Hippocampal formation (tissue), 2 donors: ENCODE measurements at regions not wholly inside any gene's neighbourhood (a gene's known extent, or its start where the extent isn't known, plus 50 kb on each side); places are given as distances from the start of the nearest gene placed in this dataset.

ENCODE experiments used
- DNase-seq, 2 donors: peaks; one replicate each; lab custom pipeline; 2025; lab: John Stamatoyannopoulos, UW

DNA sequence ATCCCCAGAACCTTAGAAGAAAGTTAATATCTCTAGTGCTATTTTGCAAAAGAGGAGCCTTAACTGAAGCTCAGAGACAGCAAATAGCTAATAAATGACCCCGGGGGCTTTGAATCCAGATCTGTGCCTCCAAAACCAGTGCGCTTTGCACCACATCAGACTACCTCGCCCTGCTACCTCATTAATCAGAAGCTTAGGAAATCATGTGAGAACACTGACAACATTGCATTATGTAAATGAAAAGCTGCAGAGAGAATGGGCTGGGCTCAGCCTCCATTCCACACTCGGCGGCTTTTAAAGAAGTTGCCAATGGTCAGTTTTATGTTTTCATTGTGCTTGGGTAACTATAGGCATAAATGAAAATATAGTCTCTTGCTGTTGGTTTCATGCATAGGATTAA, 54.0 kb upstream of the STMND1 start:
- no peak for DNase-seq

DNA sequence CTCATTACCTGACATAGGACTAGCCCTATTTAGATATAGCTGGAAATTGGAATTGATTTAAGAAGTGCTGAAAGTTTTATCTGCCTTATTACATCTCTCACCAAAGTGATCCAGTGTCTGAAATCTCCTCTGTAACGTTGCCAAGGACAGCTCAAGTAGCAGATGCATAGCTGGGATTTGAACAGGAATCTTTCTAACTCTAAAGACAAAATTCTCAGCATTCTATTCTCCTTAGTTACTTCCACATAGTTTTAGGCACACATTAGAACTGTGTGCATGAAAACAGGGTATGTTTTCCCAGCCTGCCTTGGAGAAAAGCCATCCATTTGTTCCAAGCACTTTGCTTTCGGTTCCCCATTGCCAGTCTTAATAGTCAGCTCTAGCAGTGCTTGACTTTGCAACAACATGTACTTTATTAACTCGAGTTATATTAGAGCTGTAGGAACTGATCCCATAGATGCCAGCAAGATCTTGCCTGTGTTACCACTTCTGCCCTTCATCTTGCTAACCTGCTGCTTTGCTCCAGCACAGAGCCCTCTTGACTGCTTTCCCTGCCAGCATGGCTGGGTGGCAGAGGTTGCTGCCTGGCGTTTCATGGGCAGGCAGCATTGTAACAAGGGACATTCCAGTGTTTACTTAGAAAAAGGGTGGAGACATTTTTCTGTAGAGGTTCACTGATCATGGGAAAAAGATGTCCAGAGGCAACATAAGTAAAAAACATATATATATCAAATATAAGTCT, 56.1 kb upstream of the STMND1 start:
- peak in 1 of 2 donors; percentile 9 for DNase-seq

DNA sequence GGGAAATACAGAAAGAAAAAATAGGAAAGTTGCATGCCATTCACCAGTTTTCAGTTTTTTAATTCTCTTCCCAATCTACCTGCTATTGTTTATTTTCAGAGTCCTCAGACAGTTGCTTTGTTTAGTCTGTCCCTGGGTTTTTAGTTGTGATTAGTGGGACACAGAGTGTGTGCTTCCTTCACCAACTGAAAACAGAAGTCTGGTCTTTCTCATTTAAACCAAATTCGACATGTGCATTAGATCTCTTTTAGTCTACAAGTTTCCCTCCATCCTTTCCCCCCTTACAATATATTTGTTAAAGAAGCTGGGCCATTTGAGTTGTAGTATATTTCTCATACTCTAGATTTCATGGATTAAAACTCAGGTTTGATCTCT, 58.7 kb upstream of the STMND1 start:
- DNase-seq: no peak

GRCh38 chr6:17042422-17043147, 59.3 kb upstream of the STMND1 start:
- DNase-seq: peak; percentile 29 to 65

- no peak for DNase-seq
Measured at GRCh38 chr6:17039266-17039665, 62.6 kb upstream of the STMND1 start.

- DNase-seq: no peak
Measured at GRCh38 chr6:17038316-17038715, 63.5 kb upstream of the STMND1 start.

DNA sequence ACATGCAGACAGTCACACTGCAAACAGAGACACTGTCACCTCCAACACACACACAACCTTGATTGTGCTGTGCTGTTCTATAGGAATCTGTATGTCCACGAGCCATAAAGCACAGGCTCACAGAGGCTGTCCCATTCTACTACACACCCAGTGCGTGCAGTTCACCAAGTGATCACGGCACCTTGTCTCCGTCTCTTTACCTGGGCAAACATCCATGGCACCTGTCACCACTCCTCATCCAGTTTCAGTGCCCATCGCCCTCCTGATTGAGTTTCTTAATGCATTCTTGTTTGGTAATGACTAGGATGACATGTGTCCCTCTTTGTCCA, 65.8 kb upstream of the STMND1 start:
- DNase-seq: no peak

DNA sequence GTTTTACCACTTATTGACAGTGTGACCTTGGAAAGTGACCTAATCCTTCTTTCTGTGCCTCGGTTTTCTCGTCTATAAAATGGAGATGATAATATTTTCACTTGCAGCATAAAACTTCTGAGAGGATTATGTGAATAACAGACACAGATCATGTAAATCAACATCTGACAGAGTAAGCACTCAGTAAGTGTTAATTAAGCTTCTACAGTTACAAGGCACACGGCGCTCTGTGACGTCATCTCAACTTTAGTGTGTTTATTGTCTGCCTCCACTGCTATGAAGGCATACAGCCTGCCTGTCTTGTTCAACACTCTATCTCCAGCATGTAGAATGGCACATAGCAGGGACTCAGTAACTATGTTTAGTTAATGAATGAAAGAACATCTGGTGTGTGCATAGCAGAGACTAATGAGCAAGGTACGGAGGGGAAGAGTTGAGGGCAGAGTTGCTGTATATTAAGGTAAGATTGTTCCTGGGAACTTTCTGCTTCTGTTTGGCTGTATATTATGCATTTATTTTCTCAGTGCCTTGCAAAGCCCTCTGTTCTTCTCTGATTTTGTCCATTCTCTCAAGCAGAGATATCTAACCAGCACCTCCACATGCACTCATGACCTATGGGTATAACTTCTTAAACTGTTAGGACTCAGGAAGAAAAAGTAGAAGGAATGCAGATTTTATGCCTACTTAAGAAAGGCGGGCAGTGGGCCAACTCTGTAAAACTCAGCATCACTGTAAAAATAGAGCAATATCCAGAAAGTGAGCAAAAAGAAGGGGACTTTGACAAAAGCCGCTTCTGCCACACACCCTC, 66.4 kb upstream of the STMND1 start:
- DNase-seq: no peak

DNA sequence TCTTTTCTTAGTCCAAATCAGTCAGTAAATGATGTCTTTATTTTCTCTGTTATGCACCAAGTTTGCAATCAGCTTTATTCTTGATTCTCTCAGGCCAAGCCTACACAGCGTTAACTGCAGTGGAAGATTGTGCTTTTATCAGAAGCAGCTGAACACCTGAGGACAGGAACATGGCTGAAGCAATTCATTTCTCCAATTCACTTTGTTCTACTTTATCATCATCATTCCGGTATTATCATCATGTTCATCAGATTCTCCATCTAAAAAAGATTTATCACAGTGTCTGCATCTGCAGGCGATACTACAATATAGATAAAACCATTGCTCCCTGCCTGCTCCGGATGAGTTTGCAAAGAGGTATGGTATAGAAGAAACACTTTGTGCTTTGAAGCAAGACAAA, 68.1 kb upstream of the STMND1 start:
- DNase-seq: no peak

GRCh38 chr6:17032988-17033634, 68.7 kb upstream of the STMND1 start:
- peak; percentile 55 to 78 for DNase-seq

- DNase-seq: no peak
Measured at GRCh38 chr6:17032590-17032987, 69.3 kb upstream of the STMND1 start.

DNA sequence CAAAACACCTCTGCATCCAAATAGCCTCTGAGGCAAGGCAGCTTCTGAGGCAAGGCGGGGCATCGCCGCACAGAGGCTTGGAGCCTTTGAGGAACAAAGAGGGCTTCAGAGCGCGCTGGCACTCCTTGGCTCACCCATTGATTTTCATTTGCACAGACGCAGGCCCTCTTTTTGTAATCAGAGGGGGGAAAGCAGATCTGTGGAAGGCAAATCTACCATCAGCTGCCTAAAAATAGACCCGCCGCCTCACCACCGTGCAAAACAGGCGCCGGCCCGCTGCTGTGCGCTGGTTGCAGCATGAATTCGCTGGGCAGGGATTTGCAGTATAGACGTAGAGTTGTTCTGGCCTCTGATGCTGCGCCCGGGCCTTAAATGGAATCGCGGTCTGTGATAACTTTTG, 69.9 kb upstream of the STMND1 start:
- DNase-seq: peak; percentile 53 to 65

DNA sequence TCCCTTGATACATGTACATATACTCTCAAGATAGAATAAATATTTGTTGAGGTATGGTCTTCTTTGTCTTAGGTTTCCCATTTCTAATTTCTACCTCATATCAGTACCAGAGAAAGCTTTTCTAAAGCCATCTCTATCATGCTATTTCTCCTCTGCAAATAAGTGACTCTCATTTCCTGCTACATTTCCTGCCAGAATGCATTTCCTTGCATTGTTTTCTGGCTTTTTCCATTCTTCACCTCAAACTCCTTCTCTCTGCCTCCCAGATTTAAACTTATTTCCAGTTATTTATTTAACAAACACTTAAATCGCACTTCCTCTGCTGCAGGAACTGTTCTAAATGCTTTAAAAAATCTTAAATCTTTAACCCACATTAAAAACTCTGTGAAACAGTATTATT, 74.4 kb upstream of the STMND1 start:
- DNase-seq: no peak

DNA sequence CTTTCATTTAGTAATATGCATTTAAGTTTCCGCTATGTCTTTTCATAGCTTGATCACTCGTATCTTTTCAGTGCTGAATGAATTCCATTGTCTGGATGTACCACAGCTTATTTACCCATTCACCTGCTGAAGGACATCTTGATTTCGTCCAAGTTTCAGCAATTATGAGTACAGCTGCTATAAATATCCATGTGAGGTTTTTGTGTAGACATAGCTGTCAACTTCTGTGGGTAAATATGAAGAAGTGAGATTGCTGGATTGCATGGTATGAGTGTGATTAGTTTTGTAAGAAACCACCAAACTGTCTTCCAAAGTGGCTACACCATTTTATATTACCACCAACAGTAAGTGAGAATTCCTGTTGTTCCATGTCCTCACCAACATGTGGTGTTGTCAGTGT, 79.2 kb upstream of the STMND1 start:
- no peak for DNase-seq

- DNase-seq: no peak
Measured at GRCh38 chr6:17021539-17021889, 80.3 kb upstream of the STMND1 start.

GRCh38 chr6:17020889-17021538, 80.8 kb upstream of the STMND1 start:
- no peak for DNase-seq

DNA sequence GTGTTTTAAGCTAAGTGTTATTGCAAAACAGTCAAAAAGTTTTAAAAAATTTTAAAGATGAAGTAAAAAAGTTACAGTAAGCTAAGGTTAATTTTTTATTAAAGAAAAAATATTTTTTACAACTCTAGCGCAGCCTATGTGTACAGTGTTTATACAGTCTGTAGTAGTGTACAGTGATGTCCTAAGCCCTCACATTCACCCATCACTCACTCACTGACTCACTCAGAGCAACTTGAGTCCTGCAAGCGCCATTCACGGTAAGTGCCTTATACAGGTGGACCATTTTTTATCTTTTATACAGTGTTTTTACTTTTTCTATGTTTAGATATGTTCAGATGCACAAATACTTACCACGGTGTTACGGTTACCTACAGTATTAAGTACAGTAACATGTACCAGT, 83.4 kb upstream of the STMND1 start:
- DNase-seq: no peak

- DNase-seq: no peak
Measured at GRCh38 chr6:17017416-17017815, 84.4 kb upstream of the STMND1 start.

DNA sequence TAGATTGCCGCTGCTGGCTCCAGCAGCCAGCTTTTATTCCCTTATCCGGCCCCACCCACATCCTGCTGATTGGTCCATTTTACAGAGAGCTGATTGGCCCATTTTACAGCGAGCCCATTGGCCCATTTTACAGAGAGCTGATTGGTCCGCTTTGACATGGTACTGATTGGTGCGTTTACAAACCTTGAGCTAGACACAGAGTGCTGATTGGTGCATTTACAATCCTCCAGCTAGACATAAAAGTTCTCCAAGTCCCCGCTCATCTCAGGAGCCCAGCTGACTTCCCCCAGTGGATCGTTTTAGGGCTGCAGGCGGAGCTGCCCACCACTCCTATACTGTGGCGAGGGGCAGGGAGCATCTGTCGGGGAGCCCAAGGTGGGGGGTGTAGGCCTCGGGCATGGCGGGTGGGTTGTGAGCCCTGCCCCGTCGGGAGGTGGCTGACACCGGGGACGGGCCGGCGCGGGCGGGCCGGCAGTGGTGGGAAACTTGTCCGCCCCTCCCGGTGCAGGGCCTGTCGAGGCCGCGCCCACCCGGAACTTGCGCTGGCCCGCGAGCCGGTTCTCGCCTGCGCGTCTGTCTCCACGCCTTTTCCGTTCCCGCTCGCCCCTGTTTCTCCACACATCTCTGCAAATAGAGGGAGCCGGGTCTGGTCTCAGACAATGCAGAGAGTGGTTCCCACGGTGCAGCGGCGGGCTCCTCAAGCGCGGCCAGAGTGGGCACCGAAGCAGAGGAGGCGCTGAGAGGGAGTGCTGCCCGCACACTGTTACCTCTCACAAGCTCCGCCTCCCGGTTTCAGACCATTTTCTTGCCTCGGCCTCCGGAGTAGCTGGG, 86.1 kb upstream of the STMND1 start:
- no peak for DNase-seq

DNA sequence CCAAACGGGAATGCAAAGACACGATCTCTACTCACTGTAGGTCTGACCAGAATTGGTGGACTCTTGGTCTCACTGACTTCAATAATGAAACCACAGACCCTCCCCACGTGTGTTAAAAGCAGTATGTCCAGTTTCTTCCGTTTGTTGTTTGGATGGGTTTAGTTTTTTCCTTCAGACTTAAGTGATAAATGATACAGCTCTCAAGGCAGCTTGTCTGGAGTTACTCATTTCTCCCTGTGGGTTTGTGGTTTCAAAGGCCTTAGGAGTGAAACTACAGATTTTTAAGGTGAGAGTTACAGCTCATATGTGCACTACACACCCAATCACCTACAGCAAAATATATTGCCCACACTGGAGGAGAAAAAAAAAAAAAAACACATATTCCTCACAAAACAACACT, 86.7 kb upstream of the STMND1 start:
- no peak for DNase-seq

DNA sequence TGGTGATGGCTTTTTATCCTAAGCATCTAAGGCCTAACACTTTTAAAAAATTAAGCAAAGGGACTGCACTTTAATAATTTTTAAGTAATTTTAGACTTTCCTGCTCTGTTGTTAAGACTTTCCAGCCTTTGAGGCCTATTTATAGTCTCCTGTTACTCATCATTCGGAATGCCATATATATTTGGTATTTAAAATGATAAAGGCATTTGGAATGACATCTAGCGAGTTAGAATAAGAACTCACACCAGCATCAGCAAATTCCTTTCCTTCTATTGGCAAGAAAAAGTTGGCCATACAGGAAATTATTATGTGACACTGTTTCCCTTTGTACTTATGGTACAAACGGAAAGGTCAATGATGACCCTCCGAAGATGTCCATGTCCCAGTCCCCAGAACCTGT, 88.1 kb upstream of the STMND1 start:
- DNase-seq: no peak
